ENCODE measurements at regions not wholly inside any gene's neighbourhood (a gene's known extent, or its start where the extent isn't known, plus 50 kb on each side); places are given as distances from the start of the nearest gene placed in this dataset.

- H3K4me3 Mint-ChIP-seq, result no peak overlapping the region
- TF ChIP-seq CTCF (conservative IDR thresholded peaks at IDR 0.05), result no peak
- DNase-seq (ENCODE audit: low read depth, low spot score), result no peak
- no peaks in the 10 kb centered on the region for H3K36me3 Mint-ChIP-seq (ENCODE audit: low read depth)
- H3K27me3 Mint-ChIP-seq (ENCODE audit: low read depth), result no peaks in the 10 kb centered on the region
- H3K9me3 Mint-ChIP-seq, result no peaks in the 10 kb centered on the region
- H3K27ac Mint-ChIP-seq (ENCODE audit: unreplicated experiment), result no peak overlapping the region
- no peaks in the 10 kb centered on the region for H3K4me1 Mint-ChIP-seq
Observed at GRCh38 chr3:161748049-161748448, 251.4 kb downstream of the OTOL1 start.

- no peak overlapping the region for H3K27ac Mint-ChIP-seq (ENCODE audit: unreplicated experiment)
- H3K9me3 Mint-ChIP-seq, result no peaks in the 10 kb centered on the region
- DNase-seq (ENCODE audit: low read depth, low spot score), result no peak
- TF ChIP-seq CTCF (conservative IDR thresholded peaks at IDR 0.05), result no peak
- no peaks in the 10 kb centered on the region for H3K4me1 Mint-ChIP-seq
- H3K4me3 Mint-ChIP-seq, result no peak overlapping the region
- H3K36me3 Mint-ChIP-seq (ENCODE audit: low read depth), result no peaks in the 10 kb centered on the region
- H3K27me3 Mint-ChIP-seq (ENCODE audit: low read depth), result no peaks in the 10 kb centered on the region
Observed at GRCh38 chr3:161754420-161755053, 257.9 kb downstream of the OTOL1 start.

GRCh38 chr3:161759444-161759843 is 262.8 kb downstream of the OTOL1 start:
- DNase-seq (ENCODE audit: low read depth, low spot score), result no peak
- no peaks in the 10 kb centered on the region for H3K4me1 Mint-ChIP-seq
- no peak overlapping the region for H3K4me3 Mint-ChIP-seq
- H3K9me3 Mint-ChIP-seq, result no peaks in the 10 kb centered on the region
- no peak for TF ChIP-seq CTCF (conservative IDR thresholded peaks at IDR 0.05)
- no peaks in the 10 kb centered on the region for H3K36me3 Mint-ChIP-seq (ENCODE audit: low read depth)
- H3K27ac Mint-ChIP-seq (ENCODE audit: unreplicated experiment), result no peak overlapping the region
- no peaks in the 10 kb centered on the region for H3K27me3 Mint-ChIP-seq (ENCODE audit: low read depth)

GRCh38 chr3:161766331-161766730 is 269.7 kb downstream of the OTOL1 start:
- H3K9me3 Mint-ChIP-seq, result no peaks in the 10 kb centered on the region
- H3K27ac Mint-ChIP-seq (ENCODE audit: unreplicated experiment), result no peak overlapping the region
- no peak for TF ChIP-seq CTCF (conservative IDR thresholded peaks at IDR 0.05)
- no peaks in the 10 kb centered on the region for H3K27me3 Mint-ChIP-seq (ENCODE audit: low read depth)
- H3K36me3 Mint-ChIP-seq (ENCODE audit: low read depth), result no peaks in the 10 kb centered on the region
- no peak overlapping the region for H3K4me3 Mint-ChIP-seq
- DNase-seq (ENCODE audit: low read depth, low spot score), result no peak
- no peaks in the 10 kb centered on the region for H3K4me1 Mint-ChIP-seq

GRCh38 chr3:161770484-161771386 is 274.1 kb downstream of the OTOL1 start:
- no peaks in the 10 kb centered on the region for H3K9me3 Mint-ChIP-seq

More at GRCh38 chr3:161770484-161771386, 274.1 kb downstream of the OTOL1 start:
- no peak for TF ChIP-seq CTCF (conservative IDR thresholded peaks at IDR 0.05)
- DNase-seq (ENCODE audit: low read depth, low spot score), result no peak
- no peak overlapping the region for H3K27ac Mint-ChIP-seq (ENCODE audit: unreplicated experiment)
- no peaks in the 10 kb centered on the region for H3K27me3 Mint-ChIP-seq (ENCODE audit: low read depth)
- no peaks in the 10 kb centered on the region for H3K4me1 Mint-ChIP-seq
- H3K36me3 Mint-ChIP-seq (ENCODE audit: low read depth), result no peaks in the 10 kb centered on the region
- no peak overlapping the region for H3K4me3 Mint-ChIP-seq

Data from neural crest cell (in vitro differentiated cells).